Endothelial cell of umbilical vein (primary cell): ENCODE measurements at regions not wholly inside any gene's neighbourhood (a gene's known extent, or its start where the extent isn't known, plus 50 kb on each side); places are given as distances from the start of the nearest gene placed in this dataset.

Source experiments
- BruUV-seq: library from RNA; stranded (reverse); fragments of 400-500 nt; replicated peaks from 2 replicates; lab custom pipeline; 2021; lab: Mats Ljungman, UMichigan
- CTCF ChIA-PET: fragments of 300-600, 350-600 bp; sonication (Branson Sonifier 250); formaldehyde crosslinking; loops from one replicate; lab custom pipeline; 2021; ENCODE audit warnings: antibody characterized with exemption, inconsistent platforms; lab: Charles Lee
- POLR2A ChIA-PET: fragments of 300-600, 350-600 bp; sonication (Branson Sonifier 250); formaldehyde crosslinking; loops from one replicate; lab custom pipeline; 2021; ENCODE audit warnings: antibody characterized with exemption, inconsistent platforms; lab: Charles Lee
- DNase-seq: peaks from one replicate; pipeline ENCODE4 v3.0.0-alpha.2; 2011; ENCODE audit warnings: low read depth, low spot score
- FAIRE-seq: peaks from 2 replicates; lab custom pipeline; 2011; peaks lifted over from hg19 to GRCh38; lab: Jason Lieb, UNC
- H2AFZ ChIP-seq: 2 replicates; pipeline ENCODE4 v1.6.0; 2012; ENCODE audit warnings: low read depth, low read length, control low read depth, inconsistent platforms
- H3K27ac ChIP-seq: 2 replicates; pipeline ENCODE4 v1.5.1; 2011; ENCODE audit warnings: low read depth, mild to moderate bottlenecking, control low read depth, low read length, moderate library complexity; ENCODE audit not compliant: insufficient read depth
- H3K27me3 ChIP-seq, 2 experiments: 2 replicates each; pipeline versions ENCODE4 v1.6.0 to v1.6.1; 2011; ENCODE audit warnings: low read length in 2 of 2, mixed read lengths in 1 of 2; ENCODE audit not compliant: control insufficient read depth in 2 of 2, insufficient read depth in 2 of 2
- H3K36me3 ChIP-seq, 2 experiments: 2 replicates in 1 of 2; 3 replicates in 1 of 2; pipeline ENCODE4 v1.5.1; 2011; ENCODE audit warnings: low read length in 2 of 2, mild to moderate bottlenecking in 1 of 2, moderate library complexity in 1 of 2; ENCODE audit not compliant: control insufficient read depth in 2 of 2, insufficient read depth in 2 of 2; ENCODE audit errors: extremely low read depth in 1 of 2
- H3K4me1 ChIP-seq: 3 replicates; pipeline ENCODE4 v1.5.1; 2011; ENCODE audit warnings: mild to moderate bottlenecking, low read length; ENCODE audit not compliant: control insufficient read depth, insufficient read depth; ENCODE audit errors: extremely low read depth
- H3K4me2 ChIP-seq: 2 replicates; pipeline ENCODE4 v1.6.1; 2011; ENCODE audit warnings: low read length, control low read depth, mixed read lengths; ENCODE audit not compliant: insufficient read depth
- H3K4me3 ChIP-seq, 3 experiments: fragments of 200-600 bp in 1 of 3; sonication (generic), shearing (Covaris generic) in 1 of 3; replicated peaks in 1 of 3; 2 replicates each; pipeline ENCODE4 v1.5.1; 2011 to 2016; ENCODE audit warnings: control low read depth in 3 of 3, low read length in 3 of 3, mild to moderate bottlenecking in 2 of 3, inconsistent platforms in 1 of 3, low read depth in 1 of 3, moderate library complexity in 1 of 3; ENCODE audit not compliant: insufficient read depth in 1 of 3
- H3K79me2 ChIP-seq: 2 replicates; pipeline ENCODE4 v1.6.0; 2012; ENCODE audit warnings: low read length, inconsistent platforms; ENCODE audit not compliant: control insufficient read depth, insufficient read depth
- H3K9ac ChIP-seq: replicated peaks from 2 replicates; pipeline ENCODE3; 2011; ENCODE audit warnings: low read length, control low read depth; ENCODE audit not compliant: insufficient read depth; ENCODE audit errors: extremely low read depth
- H3K9me1 ChIP-seq: replicated peaks from 3 replicates; pipeline ENCODE4 v1.6.0; 2011; ENCODE audit warnings: mild to moderate bottlenecking, low read length; ENCODE audit not compliant: control insufficient read depth, insufficient read depth; ENCODE audit errors: extremely low read depth
- H3K9me3 ChIP-seq: replicated peaks from 2 replicates; pipeline ENCODE4 v1.5.1; 2012; ENCODE audit warnings: low read length, inconsistent platforms; ENCODE audit not compliant: control insufficient read depth, insufficient read depth
- H4K20me1 ChIP-seq: replicated peaks from 2 replicates; pipeline ENCODE3; 2011; ENCODE audit warnings: mild to moderate bottlenecking, low read length; ENCODE audit not compliant: control insufficient read depth, insufficient read depth; ENCODE audit errors: extremely low read depth
- EZH2 ChIP-seq: IDR thresholded peaks from 2 replicates; pipeline ENCODE4 v1.6.1; 2012; ENCODE audit warnings: borderline replicate concordance, low read depth, mild to moderate bottlenecking, moderate library complexity, low read length, inconsistent platforms; ENCODE audit not compliant: severe bottlenecking
- GATA2 ChIP-seq: IDR thresholded peaks from 2 replicates; pipeline ENCODE4 v1.7.0; 2011; ENCODE audit warnings: low read depth, mild to moderate bottlenecking, moderate library complexity, mixed read lengths, low read length; ENCODE audit not compliant: insufficient read length, insufficient read depth
- MYC ChIP-seq: IDR thresholded peaks from one replicate; pipeline ENCODE4 v1.6.1; 2011; ENCODE audit warnings: mild to moderate bottlenecking, low read depth, low read length
- POLR2A ChIP-seq: IDR thresholded peaks from 2 replicates; pipeline ENCODE4 v1.6.1; 2012; ENCODE audit warnings: low read depth, mild to moderate bottlenecking, control low read depth, low read length
- dilution Hi-C: fragments of 300-500 bp; cut with MboI; formaldehyde crosslinking; loops from one replicate; pipeline ENCODE4 v1.15.0; 2019; ENCODE audit warnings: low sequenced_read_pairs; ENCODE audit not compliant: extremely low pct_ligation_motif_present
- intact Hi-C: fragments of 100-400 bp; cut with micrococcal nuclease; formaldehyde crosslinking; loops from one replicate; pipeline ENCODE4 v1.10.0; 2022
- TF ChIP-seq, protein P1 (sequence below): IDR thresholded peaks from 2 replicates; pipeline ENCODE4 v1.6.1; 2011; ENCODE audit not compliant: insufficient read depth, insufficient read length
- TF ChIP-seq, protein P2 (sequence below), 2 donors: IDR thresholded peaks; 1 replicate in 1 of 2; 2 replicates in 1 of 2; pipeline ENCODE4 v1.5.1; 2011; ENCODE audit warnings: low read length in 2 of 2, mild to moderate bottlenecking in 2 of 2, moderate library complexity in 2 of 2, control low read depth in 1 of 2, inconsistent platforms in 1 of 2, low read depth in 1 of 2; ENCODE audit not compliant: insufficient read depth in 1 of 2; ENCODE audit errors: extremely low read depth in 1 of 2

DNA sequence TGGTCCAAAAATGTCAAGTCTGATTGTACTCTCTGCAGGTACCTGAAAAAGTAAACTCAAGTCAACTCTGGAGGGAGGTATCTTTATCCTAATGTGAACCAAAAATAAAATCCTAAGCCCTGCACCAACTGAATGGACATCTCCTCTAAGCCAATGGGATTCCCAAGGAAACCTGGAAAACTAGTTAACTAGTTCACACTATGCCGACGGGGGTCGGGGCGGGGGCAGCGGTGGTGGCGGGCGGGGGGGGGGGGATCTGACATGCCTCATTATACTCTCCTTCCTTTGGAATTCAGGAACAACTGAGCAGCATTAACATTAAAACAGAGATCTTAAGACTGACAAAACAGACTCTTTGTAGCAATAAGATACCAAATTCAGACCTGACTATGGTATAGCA is 452.6 kb upstream of the CAMK1G start:
- Histone ChIP-seq H3K4me3 (no peak overlapping the region), H3K27me3 (no peaks in the 10 kb centered on the region), H3K4me1 (no peaks in the 10 kb centered on the region), H3K9me3 (no peaks in the 10 kb centered on the region), H2AFZ (no peak overlapping the region), H3K9me1 (no peaks in the 10 kb centered on the region), H3K36me3 (no peaks in the 10 kb centered on the region), H4K20me1 (no peaks in the 10 kb centered on the region), H3K79me2 (no peaks in the 10 kb centered on the region), H3K9ac (no peak overlapping the region), H3K4me2 (no peak overlapping the region), H3K27ac (no peak overlapping the region)
- ChIA-PET POLR2A (no interaction called here), CTCF (no interaction called here)
- BruUV-seq: no TSS peak
- TF ChIP-seq EZH2: no peak
- TF ChIP-seq GATA2: no peak
- no peak for TF ChIP-seq POLR2A
- no peak for TF ChIP-seq MYC
- intact Hi-C loops: no loop called here
- DNase-seq: no peak
- no peak for FAIRE-seq
- dilution Hi-C loops: no loop called here

GRCh38 chr1:209132736-209133467 is 450.6 kb upstream of the CAMK1G start:
- no TSS peak for BruUV-seq
- ChIA-PET CTCF (no interaction called here), POLR2A (no interaction called here)
- Histone ChIP-seq H3K4me1 (no peaks in the 10 kb centered on the region), H3K4me2 (no peak overlapping the region), H3K9me1 (no peaks in the 10 kb centered on the region), H3K36me3 (no peaks in the 10 kb centered on the region), H3K27me3 (no peaks in the 10 kb centered on the region), H3K9ac (no peak overlapping the region), H4K20me1 (no peaks in the 10 kb centered on the region), H2AFZ (no peak overlapping the region), H3K9me3 (no peaks in the 10 kb centered on the region), H3K4me3 (no peak overlapping the region), H3K79me2 (no peaks in the 10 kb centered on the region), H3K27ac (no peak overlapping the region)
- FAIRE-seq (no peak), DNase-seq (no peak)
- TF ChIP-seq GATA2: no peak
- TF ChIP-seq, protein P1, sequence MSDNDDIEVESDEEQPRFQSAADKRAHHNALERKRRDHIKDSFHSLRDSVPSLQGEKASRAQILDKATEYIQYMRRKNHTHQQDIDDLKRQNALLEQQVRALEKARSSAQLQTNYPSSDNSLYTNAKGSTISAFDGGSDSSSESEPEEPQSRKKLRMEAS: no peak
- TF ChIP-seq, protein P2, sequence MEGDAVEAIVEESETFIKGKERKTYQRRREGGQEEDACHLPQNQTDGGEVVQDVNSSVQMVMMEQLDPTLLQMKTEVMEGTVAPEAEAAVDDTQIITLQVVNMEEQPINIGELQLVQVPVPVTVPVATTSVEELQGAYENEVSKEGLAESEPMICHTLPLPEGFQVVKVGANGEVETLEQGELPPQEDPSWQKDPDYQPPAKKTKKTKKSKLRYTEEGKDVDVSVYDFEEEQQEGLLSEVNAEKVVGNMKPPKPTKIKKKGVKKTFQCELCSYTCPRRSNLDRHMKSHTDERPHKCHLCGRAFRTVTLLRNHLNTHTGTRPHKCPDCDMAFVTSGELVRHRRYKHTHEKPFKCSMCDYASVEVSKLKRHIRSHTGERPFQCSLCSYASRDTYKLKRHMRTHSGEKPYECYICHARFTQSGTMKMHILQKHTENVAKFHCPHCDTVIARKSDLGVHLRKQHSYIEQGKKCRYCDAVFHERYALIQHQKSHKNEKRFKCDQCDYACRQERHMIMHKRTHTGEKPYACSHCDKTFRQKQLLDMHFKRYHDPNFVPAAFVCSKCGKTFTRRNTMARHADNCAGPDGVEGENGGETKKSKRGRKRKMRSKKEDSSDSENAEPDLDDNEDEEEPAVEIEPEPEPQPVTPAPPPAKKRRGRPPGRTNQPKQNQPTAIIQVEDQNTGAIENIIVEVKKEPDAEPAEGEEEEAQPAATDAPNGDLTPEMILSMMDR (IDR thresholded peaks at IDR 0.05; ENCODE audit: extremely low read depth in 1 of 2, insufficient read depth in 1 of 2, low read depth in 1 of 2, low read length in 2 of 2): no peak
- dilution Hi-C loops: no loop called here
- intact Hi-C loops: no loop called here
